HepG2 (cell line): ENCODE measurements at regions not wholly inside any gene's neighbourhood (a gene's known extent, or its start where the extent isn't known, plus 50 kb on each side); places are given as distances from the start of the nearest gene placed in this dataset.

Source experiments
- CEBPZ ChIP-seq: IDR thresholded peaks from 2 replicates; pipeline ENCODE4 v1.6.1; 2012; ENCODE audit warnings: low read length, improper control_type of control experiment
- HDAC2 ChIP-seq: sonication (generic); formaldehyde crosslinking; IDR thresholded peaks from 2 replicates; pipeline ENCODE4 v1.4.0; 2020; ENCODE audit warnings: missing genetic modification reagents
- ZC3H13 ChIP-seq: sonication (generic); formaldehyde crosslinking; IDR thresholded peaks from 2 replicates; pipeline ENCODE4 v1.8.1; 2023; ENCODE audit warnings: mild to moderate bottlenecking, missing genetic modification reagents, moderate library complexity
- ZNF367 ChIP-seq: sonication (generic); formaldehyde crosslinking; IDR thresholded peaks from 2 replicates; pipeline ENCODE4 v1.4.0; 2020; ENCODE audit warnings: missing genetic modification reagents, borderline replicate concordance
- TF ChIP-seq, protein P1 (sequence below), 2 experiments: fragments of 450-650 bp in 1 of 2; sonication (generic) in 1 of 2; formaldehyde crosslinking in 1 of 2; IDR thresholded peaks; 2 replicates each; pipeline versions ENCODE4 v1.6.1 to v1.8.0; 2016 to 2022; ENCODE audit warnings: antibody characterized with exemption in 1 of 2, mild to moderate bottlenecking in 1 of 2, missing genetic modification reagents in 1 of 2
- TF ChIP-seq, protein P2 (sequence below): sonication (generic); formaldehyde crosslinking; IDR thresholded peaks from 2 replicates; pipeline ENCODE4 v1.9.0; 2022; ENCODE audit warnings: low read depth, missing genetic modification reagents

GRCh38 chr11:31882951-31883392 is 71.8 kb upstream of the PAX6 start (continued):
- TF ChIP-seq, protein P1, sequence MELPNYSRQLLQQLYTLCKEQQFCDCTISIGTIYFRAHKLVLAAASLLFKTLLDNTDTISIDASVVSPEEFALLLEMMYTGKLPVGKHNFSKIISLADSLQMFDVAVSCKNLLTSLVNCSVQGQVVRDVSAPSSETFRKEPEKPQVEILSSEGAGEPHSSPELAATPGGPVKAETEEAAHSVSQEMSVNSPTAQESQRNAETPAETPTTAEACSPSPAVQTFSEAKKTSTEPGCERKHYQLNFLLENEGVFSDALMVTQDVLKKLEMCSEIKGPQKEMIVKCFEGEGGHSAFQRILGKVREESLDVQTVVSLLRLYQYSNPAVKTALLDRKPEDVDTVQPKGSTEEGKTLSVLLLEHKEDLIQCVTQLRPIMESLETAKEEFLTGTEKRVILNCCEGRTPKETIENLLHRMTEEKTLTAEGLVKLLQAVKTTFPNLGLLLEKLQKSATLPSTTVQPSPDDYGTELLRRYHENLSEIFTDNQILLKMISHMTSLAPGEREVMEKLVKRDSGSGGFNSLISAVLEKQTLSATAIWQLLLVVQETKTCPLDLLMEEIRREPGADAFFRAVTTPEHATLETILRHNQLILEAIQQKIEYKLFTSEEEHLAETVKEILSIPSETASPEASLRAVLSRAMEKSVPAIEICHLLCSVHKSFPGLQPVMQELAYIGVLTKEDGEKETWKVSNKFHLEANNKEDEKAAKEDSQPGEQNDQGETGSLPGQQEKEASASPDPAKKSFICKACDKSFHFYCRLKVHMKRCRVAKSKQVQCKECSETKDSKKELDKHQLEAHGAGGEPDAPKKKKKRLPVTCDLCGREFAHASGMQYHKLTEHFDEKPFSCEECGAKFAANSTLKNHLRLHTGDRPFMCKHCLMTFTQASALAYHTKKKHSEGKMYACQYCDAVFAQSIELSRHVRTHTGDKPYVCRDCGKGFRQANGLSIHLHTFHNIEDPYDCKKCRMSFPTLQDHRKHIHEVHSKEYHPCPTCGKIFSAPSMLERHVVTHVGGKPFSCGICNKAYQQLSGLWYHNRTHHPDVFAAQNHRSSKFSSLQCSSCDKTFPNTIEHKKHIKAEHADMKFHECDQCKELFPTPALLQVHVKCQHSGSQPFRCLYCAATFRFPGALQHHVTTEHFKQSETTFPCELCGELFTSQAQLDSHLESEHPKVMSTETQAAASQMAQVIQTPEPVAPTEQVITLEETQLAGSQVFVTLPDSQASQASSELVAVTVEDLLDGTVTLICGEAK (IDR thresholded peaks at IDR 0.05), result no peak
- TF ChIP-seq, protein P1 (CRISPR knock-in tag; IDR thresholded peaks at IDR 0.05), result no peak
- TF ChIP-seq CEBPZ, result no peak
- no peak for TF ChIP-seq HDAC2 (CRISPR knock-in tag)
- TF ChIP-seq, protein P2, sequence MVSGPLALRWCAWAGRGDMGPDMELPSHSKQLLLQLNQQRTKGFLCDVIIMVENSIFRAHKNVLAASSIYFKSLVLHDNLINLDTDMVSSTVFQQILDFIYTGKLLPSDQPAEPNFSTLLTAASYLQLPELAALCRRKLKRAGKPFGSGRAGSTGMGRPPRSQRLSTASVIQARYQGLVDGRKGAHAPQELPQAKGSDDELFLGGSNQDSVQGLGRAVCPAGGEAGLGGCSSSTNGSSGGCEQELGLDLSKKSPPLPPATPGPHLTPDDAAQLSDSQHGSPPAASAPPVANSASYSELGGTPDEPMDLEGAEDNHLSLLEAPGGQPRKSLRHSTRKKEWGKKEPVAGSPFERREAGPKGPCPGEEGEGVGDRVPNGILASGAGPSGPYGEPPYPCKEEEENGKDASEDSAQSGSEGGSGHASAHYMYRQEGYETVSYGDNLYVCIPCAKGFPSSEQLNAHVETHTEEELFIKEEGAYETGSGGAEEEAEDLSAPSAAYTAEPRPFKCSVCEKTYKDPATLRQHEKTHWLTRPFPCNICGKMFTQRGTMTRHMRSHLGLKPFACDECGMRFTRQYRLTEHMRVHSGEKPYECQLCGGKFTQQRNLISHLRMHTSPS (CRISPR knock-in tag), result no peak
- TF ChIP-seq ZNF367 (CRISPR knock-in tag), result no peak
- no peak for TF ChIP-seq ZC3H13
